Coronary artery (tissue), 2 donors: ENCODE measurements at regions not wholly inside any gene's neighbourhood (a gene's known extent, or its start where the extent isn't known, plus 50 kb on each side); places are given as distances from the start of the nearest gene placed in this dataset.
"Not testable (repeated sequence)": the region's sequence is repeated elsewhere in the genome, so short reads cannot be mapped to it uniquely, and the experiment has no call there.

Experiments used
- DNase-seq: peaks from one replicate; pipeline ENCODE4 v3.0.0-alpha.2; 2017; ENCODE audit warnings: low spot score
- H3K27ac ChIP-seq, 2 donors: fragments of 200-600 bp; sonication (generic); one replicate each; pipeline ENCODE4 v1.5.1; 2016 to 2019
- H3K4me3 ChIP-seq: fragments of 200-600 bp; sonication (generic); 2 replicates; pipeline ENCODE4 v1.5.1; 2016; ENCODE audit warnings: mild to moderate bottlenecking, moderate library complexity
- CTCF ChIP-seq: fragments of 200-600 bp; sonication (generic); IDR thresholded peaks from one replicate; pipeline ENCODE4 v1.5.1; 2019; ENCODE audit warnings: antibody characterized with exemption

GRCh38 chr20:46785958-46786357, 76.5 kb downstream of the SLC2A10 start:
- no peak overlapping the region for H3K4me3 ChIP-seq
- TF ChIP-seq CTCF = no peak
- H3K27ac ChIP-seq = no peak overlapping the region
- no peak for DNase-seq

- no peak for DNase-seq
- no peak overlapping the region for H3K4me3 ChIP-seq
- no peak for TF ChIP-seq CTCF
- no peak overlapping the region for H3K27ac ChIP-seq
Observed at GRCh38 chr20:46786566-46786965, 77.1 kb downstream of the SLC2A10 start.

GRCh38 chr20:46787991-46788762, 78.7 kb downstream of the SLC2A10 start:
- H3K4me3 ChIP-seq = no peak overlapping the region
- DNase-seq = no peak
- no peak for TF ChIP-seq CTCF
- no peak overlapping the region for H3K27ac ChIP-seq

GRCh38 chr20:46788763-46789091, 79.3 kb downstream of the SLC2A10 start:
- DNase-seq = not testable (repeated sequence)

GRCh38 chr20:46789339-46790028, 80.0 kb downstream of the SLC2A10 start:
- Histone ChIP-seq H3K4me3 (no peak overlapping the region), H3K27ac (no peak overlapping the region)
- no peak for DNase-seq
- no peak for TF ChIP-seq CTCF

More at GRCh38 chr20:46788763-46789091, 79.3 kb downstream of the SLC2A10 start:
- not testable (repeated sequence) for H3K4me3 ChIP-seq, H3K27ac ChIP-seq

GRCh38 chr20:46791722-46792416, 82.4 kb downstream of the SLC2A10 start:
- TF ChIP-seq CTCF = no peak

DNA sequence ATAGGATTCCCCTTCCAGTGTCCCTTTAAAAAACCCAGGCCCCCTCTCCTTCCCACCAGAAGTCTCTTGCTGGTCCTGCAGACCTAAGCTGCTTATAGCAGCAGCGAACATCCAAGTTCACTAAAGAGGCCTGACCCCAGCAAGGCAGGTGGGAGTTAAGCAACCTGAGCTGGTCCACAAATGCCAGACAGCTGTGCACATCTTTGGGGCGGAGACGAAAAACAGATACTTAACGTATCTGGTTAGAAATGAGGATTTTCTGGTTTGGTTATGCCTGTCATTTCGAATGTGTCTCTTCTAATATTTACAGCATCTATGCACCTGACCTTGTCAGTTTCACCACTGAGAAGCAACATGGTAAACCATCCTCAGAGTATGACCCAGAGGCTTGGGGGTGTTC, 87.8 kb downstream of the SLC2A10 start:
- no peak overlapping the region for H3K27ac ChIP-seq
- no peak overlapping the region for H3K4me3 ChIP-seq
- no peak for TF ChIP-seq CTCF
- DNase-seq = no peak

More at GRCh38 chr20:46791722-46792416, 82.4 kb downstream of the SLC2A10 start:
- Histone ChIP-seq H3K4me3 (no peak overlapping the region), H3K27ac (no peak overlapping the region)
- DNase-seq = no peak
